B cell (primary cell): ENCODE measurements at regions not wholly inside any gene's neighbourhood (a gene's known extent, or its start where the extent isn't known, plus 50 kb on each side); places are given as distances from the start of the nearest gene placed in this dataset.

ENCODE experiments used
- EZH2 ChIP-seq: IDR thresholded peaks from 2 replicates; pipeline ENCODE4 v1.6.1; 2012; ENCODE audit warnings: borderline replicate concordance, low read depth, mild to moderate bottlenecking, moderate library complexity, low read length; ENCODE audit not compliant: insufficient read depth, poor library complexity, severe bottlenecking
- TF ChIP-seq, protein P1 (sequence below): fragments of 200-600 bp; IDR thresholded peaks from one replicate; pipeline ENCODE4 v1.8.0; 2022; ENCODE audit warnings: antibody characterized with exemption, mild to moderate bottlenecking

- TF ChIP-seq, protein P1, sequence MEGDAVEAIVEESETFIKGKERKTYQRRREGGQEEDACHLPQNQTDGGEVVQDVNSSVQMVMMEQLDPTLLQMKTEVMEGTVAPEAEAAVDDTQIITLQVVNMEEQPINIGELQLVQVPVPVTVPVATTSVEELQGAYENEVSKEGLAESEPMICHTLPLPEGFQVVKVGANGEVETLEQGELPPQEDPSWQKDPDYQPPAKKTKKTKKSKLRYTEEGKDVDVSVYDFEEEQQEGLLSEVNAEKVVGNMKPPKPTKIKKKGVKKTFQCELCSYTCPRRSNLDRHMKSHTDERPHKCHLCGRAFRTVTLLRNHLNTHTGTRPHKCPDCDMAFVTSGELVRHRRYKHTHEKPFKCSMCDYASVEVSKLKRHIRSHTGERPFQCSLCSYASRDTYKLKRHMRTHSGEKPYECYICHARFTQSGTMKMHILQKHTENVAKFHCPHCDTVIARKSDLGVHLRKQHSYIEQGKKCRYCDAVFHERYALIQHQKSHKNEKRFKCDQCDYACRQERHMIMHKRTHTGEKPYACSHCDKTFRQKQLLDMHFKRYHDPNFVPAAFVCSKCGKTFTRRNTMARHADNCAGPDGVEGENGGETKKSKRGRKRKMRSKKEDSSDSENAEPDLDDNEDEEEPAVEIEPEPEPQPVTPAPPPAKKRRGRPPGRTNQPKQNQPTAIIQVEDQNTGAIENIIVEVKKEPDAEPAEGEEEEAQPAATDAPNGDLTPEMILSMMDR, result no peak
- TF ChIP-seq EZH2, result no peak
Observed at GRCh38 chr4:100707786-100708185, 190.0 kb upstream of the EMCN start.
